Colonic mucosa (tissue), 4 donors: ENCODE measurements at regions not wholly inside any gene's neighbourhood (a gene's known extent, or its start where the extent isn't known, plus 50 kb on each side); places are given as distances from the start of the nearest gene placed in this dataset.

Experiments
- DNase-seq: peaks from one replicate; pipeline ENCODE4 v3.0.0-alpha.2; 2020
- H3K27ac ChIP-seq: fragments of 200-600 bp; one replicate; pipeline ENCODE4 v1.8.0; 2021
- H3K27me3 ChIP-seq: fragments of 200-600 bp; one replicate; pipeline ENCODE4 v1.8.0; 2021
- H3K36me3 ChIP-seq: fragments of 200-600 bp; one replicate; pipeline ENCODE4 v1.8.0; 2021
- H3K4me1 ChIP-seq: fragments of 200-600 bp; one replicate; pipeline ENCODE4 v1.8.0; 2021; ENCODE audit warnings: mild to moderate bottlenecking
- H3K4me3 ChIP-seq: fragments of 200-600 bp; one replicate; pipeline ENCODE4 v1.8.0; 2021
- H3K9ac ChIP-seq, 2 donors: one replicate each; pipeline ENCODE4 v1.7.0; 2013; ENCODE audit warnings: control low read depth in 2 of 2, low read depth in 2 of 2, low read length in 2 of 2
- H3K9me3 ChIP-seq: fragments of 200-600 bp; one replicate; pipeline ENCODE4 v1.8.0; 2021
- CTCF ChIP-seq: fragments of 200-600 bp; IDR thresholded peaks from one replicate; pipeline ENCODE4 v1.8.0; 2022; ENCODE audit warnings: antibody characterized with exemption, mild to moderate bottlenecking
- intact Hi-C: fragments of 100-400 bp; cut with DNase I; formaldehyde crosslinking; loops from one replicate; pipeline ENCODE4 v1.14.1; 2022
- donor health status: healthy.
- donor health status: DM: no; HTN: no; CAD: no.
- donor health status: DM: no; HTN: no; CAD: no.

- Histone ChIP-seq H3K36me3 (no peaks in the 10 kb centered on the region), H3K4me3 (no peak overlapping the region), H3K27ac (no peak overlapping the region), H3K9ac (no peak overlapping the region), H3K27me3 (no peaks in the 10 kb centered on the region), H3K9me3 (no peaks in the 10 kb centered on the region), H3K4me1 (no peaks in the 10 kb centered on the region)
- TF ChIP-seq CTCF = no peak
- intact Hi-C loops = no loop called here
- DNase-seq = no peak
These were observed 311.0 kb downstream of the GABRB2 start for GRCh38 chr5:161235569-161235968.

GRCh38 chr5:161233553-161233952 is 313.0 kb downstream of the GABRB2 start:
- Histone ChIP-seq H3K27ac (no peak overlapping the region), H3K27me3 (no peaks in the 10 kb centered on the region), H3K36me3 (no peaks in the 10 kb centered on the region), H3K4me1 (no peaks in the 10 kb centered on the region), H3K9me3 (no peaks in the 10 kb centered on the region), H3K4me3 (no peak overlapping the region), H3K9ac (no peak overlapping the region)
- intact Hi-C loops = no loop called here
- no peak for DNase-seq
- TF ChIP-seq CTCF = no peak

GRCh38 chr5:161230221-161230620 is 316.3 kb downstream of the GABRB2 start:
- Histone ChIP-seq H3K4me3 (no peak overlapping the region), H3K27ac (no peak overlapping the region), H3K9me3 (no peaks in the 10 kb centered on the region), H3K27me3 (no peaks in the 10 kb centered on the region), H3K36me3 (no peaks in the 10 kb centered on the region), H3K9ac (no peak overlapping the region), H3K4me1 (no peaks in the 10 kb centered on the region)
- intact Hi-C loops = no loop called here
- no peak for TF ChIP-seq CTCF
- DNase-seq = peak; percentile 44

GRCh38 chr5:161219816-161220215 is 326.7 kb downstream of the GABRB2 start:
- DNase-seq = no peak
- no peak overlapping the region for H3K4me3 ChIP-seq
- no peak for TF ChIP-seq CTCF

GRCh38 chr5:161216877-161217276 is 329.6 kb downstream of the GABRB2 start:
- no peak for TF ChIP-seq CTCF
- H3K9me3 ChIP-seq = no peaks in the 10 kb centered on the region
- H3K27me3 ChIP-seq = no peaks in the 10 kb centered on the region
- no peaks in the 10 kb centered on the region for H3K4me1 ChIP-seq
- no peaks in the 10 kb centered on the region for H3K36me3 ChIP-seq
- no peak for DNase-seq
- H3K9ac ChIP-seq = no peak overlapping the region
- no peak overlapping the region for H3K27ac ChIP-seq
- intact Hi-C loops = no loop called here
- H3K4me3 ChIP-seq = no peak overlapping the region

More at GRCh38 chr5:161219816-161220215, 326.7 kb downstream of the GABRB2 start:
- H3K4me1 ChIP-seq = no peaks in the 10 kb centered on the region
- intact Hi-C loops = no loop called here
- H3K9ac ChIP-seq = no peak overlapping the region
- no peaks in the 10 kb centered on the region for H3K27me3 ChIP-seq
- no peaks in the 10 kb centered on the region for H3K9me3 ChIP-seq
- no peaks in the 10 kb centered on the region for H3K36me3 ChIP-seq
- no peak overlapping the region for H3K27ac ChIP-seq
